ENCODE measurements at regions not wholly inside any gene's neighbourhood (a gene's known extent, or its start where the extent isn't known, plus 50 kb on each side); places are given as distances from the start of the nearest gene placed in this dataset.

DNA sequence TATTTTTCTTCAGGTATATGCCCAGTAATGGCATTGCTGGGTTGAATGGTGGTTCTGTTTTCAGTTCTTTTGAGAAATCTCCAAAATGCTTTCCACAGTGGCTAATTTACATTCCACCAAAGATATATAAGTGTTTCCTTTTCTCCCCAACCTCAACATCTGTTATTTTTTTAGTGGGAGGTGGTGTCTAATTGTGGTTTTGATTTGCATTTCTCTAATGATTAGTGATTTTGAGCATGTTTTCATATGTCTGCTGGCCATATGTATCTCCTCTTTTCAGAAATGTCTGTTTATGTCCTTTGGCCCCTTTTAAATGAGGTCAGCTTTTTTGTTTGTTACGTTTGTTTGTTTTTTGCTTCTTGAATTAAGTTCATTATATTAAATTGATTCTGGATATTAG, 760.2 kb downstream of the KCNA4 start:
- Histone ChIP-seq H3K4me3 (ENCODE audit: low read depth in 1 of 2, low read length in 2 of 2) (no peak overlapping the region), H4K20me1 (ENCODE audit: insufficient read depth, low read length) (no peaks in the 10 kb centered on the region), H3K36me3 (ENCODE audit: insufficient read depth, low read length) (no peaks in the 10 kb centered on the region), H3K79me2 (ENCODE audit: insufficient read depth, low read length) (no peaks in the 10 kb centered on the region), H3K4me1 (ENCODE audit: insufficient read depth, low read length) (no peaks in the 10 kb centered on the region), H2AFZ (ENCODE audit: low read depth, low read length) (no peak overlapping the region), H3K9me3 (ENCODE audit: insufficient read depth, low read length, severe bottlenecking) (no peaks in the 10 kb centered on the region), H3K4me2 (ENCODE audit: insufficient read depth, low read length) (no peak overlapping the region), H3K27ac (ENCODE audit: low read length) (no peak overlapping the region), H3K9ac (ENCODE audit: low read depth, low read length) (no peak overlapping the region), H3K27me3 (ENCODE audit: insufficient read depth, low read length, poor library complexity) (no peaks in the 10 kb centered on the region)
- TF ChIP-seq EZH2 (IDR thresholded peaks at IDR 0.05; ENCODE audit: borderline replicate concordance, low read depth, low read length, severe bottlenecking): no peak
- TF ChIP-seq, protein P1, sequence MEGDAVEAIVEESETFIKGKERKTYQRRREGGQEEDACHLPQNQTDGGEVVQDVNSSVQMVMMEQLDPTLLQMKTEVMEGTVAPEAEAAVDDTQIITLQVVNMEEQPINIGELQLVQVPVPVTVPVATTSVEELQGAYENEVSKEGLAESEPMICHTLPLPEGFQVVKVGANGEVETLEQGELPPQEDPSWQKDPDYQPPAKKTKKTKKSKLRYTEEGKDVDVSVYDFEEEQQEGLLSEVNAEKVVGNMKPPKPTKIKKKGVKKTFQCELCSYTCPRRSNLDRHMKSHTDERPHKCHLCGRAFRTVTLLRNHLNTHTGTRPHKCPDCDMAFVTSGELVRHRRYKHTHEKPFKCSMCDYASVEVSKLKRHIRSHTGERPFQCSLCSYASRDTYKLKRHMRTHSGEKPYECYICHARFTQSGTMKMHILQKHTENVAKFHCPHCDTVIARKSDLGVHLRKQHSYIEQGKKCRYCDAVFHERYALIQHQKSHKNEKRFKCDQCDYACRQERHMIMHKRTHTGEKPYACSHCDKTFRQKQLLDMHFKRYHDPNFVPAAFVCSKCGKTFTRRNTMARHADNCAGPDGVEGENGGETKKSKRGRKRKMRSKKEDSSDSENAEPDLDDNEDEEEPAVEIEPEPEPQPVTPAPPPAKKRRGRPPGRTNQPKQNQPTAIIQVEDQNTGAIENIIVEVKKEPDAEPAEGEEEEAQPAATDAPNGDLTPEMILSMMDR (IDR thresholded peaks at IDR 0.05; ENCODE audit: borderline replicate concordance, extremely low read depth, low read length, poor library complexity, severe bottlenecking): no peak
- ATAC-seq (ENCODE audit: insufficient read depth, low read depth) (no peak), DNase-seq (no peak)

DNA sequence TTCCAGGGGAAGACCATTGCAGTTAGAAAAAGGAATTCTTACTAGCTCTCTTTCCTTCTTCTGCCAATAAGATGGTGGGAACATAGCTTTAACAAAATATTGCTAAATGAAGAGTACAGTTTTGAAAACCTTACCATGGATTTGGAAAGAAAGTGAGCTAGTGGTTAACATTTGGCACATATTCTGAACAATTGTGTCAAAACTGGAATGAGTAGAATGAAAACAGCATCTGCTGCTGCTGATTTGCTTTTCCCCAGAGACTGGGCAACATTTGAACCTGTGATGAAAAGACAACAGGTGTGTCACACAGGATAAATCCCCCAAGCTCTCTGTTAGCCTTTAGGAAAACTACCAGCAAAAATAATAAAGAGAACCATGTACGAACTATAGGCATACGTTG, 761.4 kb downstream of the KCNA4 start:
- no peak overlapping the region for H3K27ac ChIP-seq (ENCODE audit: low read length)
- no peaks in the 10 kb centered on the region for H3K36me3 ChIP-seq (ENCODE audit: insufficient read depth, low read length)
- H3K9me3 ChIP-seq (ENCODE audit: insufficient read depth, low read length, severe bottlenecking): no peaks in the 10 kb centered on the region
- no peaks in the 10 kb centered on the region for H3K79me2 ChIP-seq (ENCODE audit: insufficient read depth, low read length)
- no peaks in the 10 kb centered on the region for H3K4me1 ChIP-seq (ENCODE audit: insufficient read depth, low read length)
- H3K9ac ChIP-seq (ENCODE audit: low read depth, low read length): no peak overlapping the region
- H3K4me2 ChIP-seq (ENCODE audit: insufficient read depth, low read length): no peak overlapping the region
- TF ChIP-seq, protein P1 (IDR thresholded peaks at IDR 0.05; ENCODE audit: borderline replicate concordance, extremely low read depth, low read length, poor library complexity, severe bottlenecking): no peak
- no peak for TF ChIP-seq EZH2 (IDR thresholded peaks at IDR 0.05; ENCODE audit: borderline replicate concordance, low read depth, low read length, severe bottlenecking)
- H3K4me3 ChIP-seq (ENCODE audit: low read depth in 1 of 2, low read length in 2 of 2): no peak overlapping the region
- no peak for DNase-seq
- H4K20me1 ChIP-seq (ENCODE audit: insufficient read depth, low read length): no peaks in the 10 kb centered on the region
- H3K27me3 ChIP-seq (ENCODE audit: insufficient read depth, low read length, poor library complexity): no peaks in the 10 kb centered on the region
- H2AFZ ChIP-seq (ENCODE audit: low read depth, low read length): no peak overlapping the region
- ATAC-seq (ENCODE audit: insufficient read depth, low read depth): no peak

DNA sequence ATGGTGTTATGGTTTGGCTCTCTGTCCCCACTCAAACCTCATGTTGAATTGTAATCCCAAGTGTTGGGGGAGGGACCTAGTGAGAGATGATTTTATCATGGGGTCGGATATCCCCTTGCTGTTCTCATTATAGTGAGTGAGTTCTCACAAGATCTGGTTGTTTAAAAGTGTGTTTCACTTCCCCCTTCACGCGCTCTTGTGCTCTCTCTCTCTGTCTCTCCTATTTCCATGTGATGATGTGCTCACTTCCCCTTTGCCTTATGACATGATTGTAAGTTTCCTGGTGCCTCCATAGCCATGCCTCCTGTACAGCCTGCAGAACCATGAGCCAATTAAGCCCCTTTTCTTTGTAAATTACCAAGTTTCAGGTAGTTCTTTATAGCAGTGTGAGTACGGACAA, 765.1 kb downstream of the KCNA4 start:
- no peaks in the 10 kb centered on the region for H3K9me3 ChIP-seq (ENCODE audit: insufficient read depth, low read length, severe bottlenecking)
- H3K4me2 ChIP-seq (ENCODE audit: insufficient read depth, low read length): no peak overlapping the region
- DNase-seq (no peak), ATAC-seq (ENCODE audit: insufficient read depth, low read depth) (no peak)
- no peak overlapping the region for H3K9ac ChIP-seq (ENCODE audit: low read depth, low read length)
- H3K79me2 ChIP-seq (ENCODE audit: insufficient read depth, low read length): no peaks in the 10 kb centered on the region
- no peak overlapping the region for H2AFZ ChIP-seq (ENCODE audit: low read depth, low read length)
- no peaks in the 10 kb centered on the region for H4K20me1 ChIP-seq (ENCODE audit: insufficient read depth, low read length)
- TF ChIP-seq, protein P1 (IDR thresholded peaks at IDR 0.05; ENCODE audit: borderline replicate concordance, extremely low read depth, low read length, poor library complexity, severe bottlenecking): no peak
- TF ChIP-seq EZH2 (IDR thresholded peaks at IDR 0.05; ENCODE audit: borderline replicate concordance, low read depth, low read length, severe bottlenecking): no peak
- H3K4me3 ChIP-seq (ENCODE audit: low read depth in 1 of 2, low read length in 2 of 2): no peak overlapping the region
- no peak overlapping the region for H3K27ac ChIP-seq (ENCODE audit: low read length)
- no peaks in the 10 kb centered on the region for H3K27me3 ChIP-seq (ENCODE audit: insufficient read depth, low read length, poor library complexity)
- H3K4me1 ChIP-seq (ENCODE audit: insufficient read depth, low read length): no peaks in the 10 kb centered on the region
- no peaks in the 10 kb centered on the region for H3K36me3 ChIP-seq (ENCODE audit: insufficient read depth, low read length)

DNA sequence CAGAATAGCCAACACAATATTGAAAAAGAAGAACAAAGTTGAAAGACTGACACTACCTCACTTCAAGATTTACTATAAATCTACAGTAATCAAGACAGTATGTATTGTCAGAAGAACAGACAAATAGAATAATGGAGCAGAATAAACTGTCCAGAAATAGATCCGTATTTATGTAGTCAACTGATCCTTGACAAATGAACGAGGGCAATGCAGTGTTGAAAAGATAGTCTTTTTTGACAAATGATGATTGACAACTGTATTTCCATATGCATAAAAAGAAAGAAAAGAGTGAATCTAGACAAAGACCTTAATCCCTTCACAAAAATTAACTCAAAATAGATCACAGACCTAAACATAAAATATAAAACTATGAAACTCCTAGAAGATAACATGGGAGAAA, 767.1 kb downstream of the KCNA4 start:
- H3K27me3 ChIP-seq (ENCODE audit: insufficient read depth, low read length, poor library complexity): no peaks in the 10 kb centered on the region
- H3K4me1 ChIP-seq (ENCODE audit: insufficient read depth, low read length): no peaks in the 10 kb centered on the region
- no peak overlapping the region for H3K9ac ChIP-seq (ENCODE audit: low read depth, low read length)
- no peak for ATAC-seq (ENCODE audit: insufficient read depth, low read depth)
- no peak overlapping the region for H3K27ac ChIP-seq (ENCODE audit: low read length)
- H2AFZ ChIP-seq (ENCODE audit: low read depth, low read length): no peak overlapping the region
- DNase-seq: no peak
- no peak overlapping the region for H3K4me3 ChIP-seq (ENCODE audit: low read depth in 1 of 2, low read length in 2 of 2)
- no peak for TF ChIP-seq EZH2 (IDR thresholded peaks at IDR 0.05; ENCODE audit: borderline replicate concordance, low read depth, low read length, severe bottlenecking)
- TF ChIP-seq, protein P1 (IDR thresholded peaks at IDR 0.05; ENCODE audit: borderline replicate concordance, extremely low read depth, low read length, poor library complexity, severe bottlenecking): no peak
- H3K36me3 ChIP-seq (ENCODE audit: insufficient read depth, low read length): no peaks in the 10 kb centered on the region
- no peaks in the 10 kb centered on the region for H3K79me2 ChIP-seq (ENCODE audit: insufficient read depth, low read length)
- H3K4me2 ChIP-seq (ENCODE audit: insufficient read depth, low read length): no peak overlapping the region
- no peaks in the 10 kb centered on the region for H3K9me3 ChIP-seq (ENCODE audit: insufficient read depth, low read length, severe bottlenecking)
- H4K20me1 ChIP-seq (ENCODE audit: insufficient read depth, low read length): no peaks in the 10 kb centered on the region

All from DND-41 (cell line).